ENCODE measurements at regions not wholly inside any gene's neighbourhood (a gene's known extent, or its start where the extent isn't known, plus 50 kb on each side); places are given as distances from the start of the nearest gene placed in this dataset.

DNA sequence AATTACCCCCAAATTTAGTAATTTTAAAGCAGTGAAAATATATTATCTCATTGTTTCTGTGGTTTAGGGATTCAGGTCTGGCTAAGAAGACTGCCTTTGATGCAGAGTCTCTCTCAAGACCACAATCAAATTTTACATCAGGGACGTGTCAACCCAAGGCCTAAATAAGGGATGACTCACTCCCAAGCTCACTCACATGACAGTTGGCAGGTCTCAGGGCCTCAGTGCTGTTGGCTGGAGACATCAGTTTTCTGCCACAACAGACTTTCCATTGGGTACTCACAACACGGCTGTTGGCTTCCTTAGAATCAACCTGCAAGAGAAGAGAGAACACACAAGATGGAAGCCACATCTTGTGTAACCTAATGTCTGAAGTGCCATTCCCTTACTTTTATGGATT is 377.3 kb downstream of the FAM181B start:
- H3K27me3 ChIP-seq (ENCODE audit: insufficient read depth, low read length), result no peaks in the 10 kb centered on the region
- no peak overlapping the region for H3K18ac ChIP-seq (ENCODE audit: insufficient read length, low read depth, low read length)
- no peaks in the 10 kb centered on the region for H3K4me1 ChIP-seq (ENCODE audit: insufficient read depth, low read length)
- no peak for DNase-seq
- H2BK5ac ChIP-seq (ENCODE audit: insufficient read length, low read length), result no peak overlapping the region
- H2BK12ac ChIP-seq (ENCODE audit: insufficient read length, low read depth, low read length), result no peak overlapping the region
- no peaks in the 10 kb centered on the region for H3K23me2 ChIP-seq (ENCODE audit: insufficient read length, low read depth, low read length, poor library complexity, severe bottlenecking)
- H3K79me2 ChIP-seq (ENCODE audit: insufficient read depth, low read length), result no peaks in the 10 kb centered on the region
- TF ChIP-seq, protein P1, sequence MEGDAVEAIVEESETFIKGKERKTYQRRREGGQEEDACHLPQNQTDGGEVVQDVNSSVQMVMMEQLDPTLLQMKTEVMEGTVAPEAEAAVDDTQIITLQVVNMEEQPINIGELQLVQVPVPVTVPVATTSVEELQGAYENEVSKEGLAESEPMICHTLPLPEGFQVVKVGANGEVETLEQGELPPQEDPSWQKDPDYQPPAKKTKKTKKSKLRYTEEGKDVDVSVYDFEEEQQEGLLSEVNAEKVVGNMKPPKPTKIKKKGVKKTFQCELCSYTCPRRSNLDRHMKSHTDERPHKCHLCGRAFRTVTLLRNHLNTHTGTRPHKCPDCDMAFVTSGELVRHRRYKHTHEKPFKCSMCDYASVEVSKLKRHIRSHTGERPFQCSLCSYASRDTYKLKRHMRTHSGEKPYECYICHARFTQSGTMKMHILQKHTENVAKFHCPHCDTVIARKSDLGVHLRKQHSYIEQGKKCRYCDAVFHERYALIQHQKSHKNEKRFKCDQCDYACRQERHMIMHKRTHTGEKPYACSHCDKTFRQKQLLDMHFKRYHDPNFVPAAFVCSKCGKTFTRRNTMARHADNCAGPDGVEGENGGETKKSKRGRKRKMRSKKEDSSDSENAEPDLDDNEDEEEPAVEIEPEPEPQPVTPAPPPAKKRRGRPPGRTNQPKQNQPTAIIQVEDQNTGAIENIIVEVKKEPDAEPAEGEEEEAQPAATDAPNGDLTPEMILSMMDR (conservative IDR thresholded peaks at IDR 0.05), result no peak
- H3K4me3 Mint-ChIP-seq, result no peak overlapping the region
- H2AK5ac ChIP-seq (ENCODE audit: insufficient read length, low read length), result no peak overlapping the region
- H3K79me1 ChIP-seq (ENCODE audit: insufficient read depth, low read depth, low read length, poor library complexity, severe bottlenecking), result no peaks in the 10 kb centered on the region
- no peak overlapping the region for H4K5ac ChIP-seq (ENCODE audit: insufficient read length, low read depth, low read length)
- H2AFZ ChIP-seq (ENCODE audit: low read length), result no peak overlapping the region
- no peak overlapping the region for H3K27ac Mint-ChIP-seq
- no peaks in the 10 kb centered on the region for H3K27me3 Mint-ChIP-seq (ENCODE audit: low read depth)
- H3K27ac ChIP-seq (ENCODE audit: insufficient read length, low read depth, low read length), result no peak overlapping the region
- no CpG with 5 or more reads among the region's 2 CpGs for WGBS (ENCODE audit: extremely low coverage, insufficient read length, low lambda C conversion rate)
- no peak overlapping the region for H2BK20ac ChIP-seq (ENCODE audit: low read depth, low read length, poor library complexity, severe bottlenecking)
- H3K9ac ChIP-seq (ENCODE audit: extremely low read depth, insufficient read length, low read length), result no peak overlapping the region
- 0 out of 5 replicates have a peak, but pooled peaks cover 0 to 3% of the 10 kb centered on the region in 2 experiments for H3K9me3 Mint-ChIP-seq
- H3K14ac ChIP-seq (ENCODE audit: insufficient read depth, low read length), result no peak overlapping the region
- no peak overlapping the region for H2BK15ac ChIP-seq (ENCODE audit: low read depth, low read length)
- H3K9me3 ChIP-seq (ENCODE audit: control insufficient read depth, low read depth, low read length), result no peaks in the 10 kb centered on the region
- H4K8ac ChIP-seq (replicated peaks; ENCODE audit: insufficient read length, low read depth, low read length), result no peak overlapping the region
- H3K4me2 ChIP-seq (ENCODE audit: insufficient read depth, insufficient read length, low read length), result no peak overlapping the region
- H4K91ac ChIP-seq (ENCODE audit: insufficient read length, low read depth, low read length), result no peak overlapping the region
- H4K20me1 ChIP-seq (ENCODE audit: control insufficient read depth, insufficient read depth, insufficient read length), result no peaks in the 10 kb centered on the region
- H2BK120ac ChIP-seq (ENCODE audit: low read depth, low read length, poor library complexity, severe bottlenecking), result no peak overlapping the region
- H3K36me3 Mint-ChIP-seq (ENCODE audit: insufficient read depth in 1 of 3, low read depth in 3 of 3), result no peaks in the 10 kb centered on the region
- no peak overlapping the region for H3K56ac ChIP-seq (ENCODE audit: insufficient read length, low read depth, low read length)
- no peak overlapping the region for H3K23ac ChIP-seq (ENCODE audit: insufficient read length, low read depth, low read length)
- H3K4me1 Mint-ChIP-seq, result no peaks in the 10 kb centered on the region
- no peak overlapping the region for H3K4ac ChIP-seq (ENCODE audit: low read depth, low read length)
- H3T11ph ChIP-seq (ENCODE audit: low read length), result no peak overlapping the region

All from H9 (cell line).